CD4-positive, alpha-beta T cell (primary cell): ENCODE measurements at regions not wholly inside any gene's neighbourhood (a gene's known extent, or its start where the extent isn't known, plus 50 kb on each side); places are given as distances from the start of the nearest gene placed in this dataset.

Source experiments
- ATAC-seq: fragments of 200-7000 bp; cut with Tn5 transposase; one replicate; pipeline ENCODE4 v1.10.0; 2022; ENCODE audit warnings: mild to moderate bottlenecking; ENCODE audit not compliant: poor library complexity
- CTCF ChIA-PET: fragments of 350-600 bp; sonication (Branson Sonifier 250); formaldehyde crosslinking; loops from one replicate; lab custom pipeline; 2021; ENCODE audit warnings: antibody characterized with exemption, inconsistent platforms; lab: Charles Lee
- POLR2A ChIA-PET: fragments of 350-600 bp; sonication (Branson Sonifier 250); formaldehyde crosslinking; loops from one replicate; lab custom pipeline; 2021; ENCODE audit warnings: antibody characterized with exemption, inconsistent platforms; lab: Charles Lee
- DNase-seq, 14 experiments: peaks; one replicate each; pipeline ENCODE4 v3.0.0-alpha.2; 2013 to 2020; ENCODE audit warnings: mixed read lengths in 2 of 14
- H3K27ac ChIP-seq, 2 donors: one replicate each; pipeline versions ENCODE4 v1.5.1 to v1.7.0; 2013; ENCODE audit warnings: low read length in 2 of 2, low read depth in 1 of 2, mild to moderate bottlenecking in 1 of 2
- H3K27me3 ChIP-seq, 2 experiments: 1 replicate in 1 of 2; 2 replicates in 1 of 2; pipeline versions ENCODE4 v1.6.1 to v1.7.0; 2013; ENCODE audit warnings: low read length in 2 of 2, control low read depth in 1 of 2, mild to moderate bottlenecking in 1 of 2, moderate library complexity in 1 of 2; ENCODE audit not compliant: insufficient read depth in 2 of 2, control insufficient read depth in 1 of 2
- H3K36me3 ChIP-seq: one replicate; pipeline ENCODE4 v1.6.1; 2013; ENCODE audit warnings: low read length, control low read depth; ENCODE audit not compliant: insufficient read depth
- H3K4me1 ChIP-seq: one replicate; pipeline ENCODE4 v1.6.1; 2013; ENCODE audit warnings: low read length, control low read depth; ENCODE audit not compliant: insufficient read depth
- H3K4me3 ChIP-seq: one replicate; pipeline ENCODE4 v1.5.1; 2013; ENCODE audit warnings: mild to moderate bottlenecking, low read length, moderate library complexity
- H3K9me3 ChIP-seq, 2 experiments: 1 replicate in 1 of 2; 2 replicates in 1 of 2; pipeline versions ENCODE4 v1.6.1 to v1.7.0; 2013; ENCODE audit warnings: low read length in 2 of 2, mild to moderate bottlenecking in 2 of 2, control low read depth in 1 of 2, moderate library complexity in 1 of 2; ENCODE audit not compliant: control insufficient read depth in 1 of 2, insufficient read depth in 1 of 2
- H3K27ac Mint-ChIP-seq: one replicate; pipeline ENCODE4 v1.8.0; 2020; ENCODE audit warnings: mixed read lengths
- H3K27me3 Mint-ChIP-seq: one replicate; pipeline ENCODE4 v1.8.0; 2021; ENCODE audit warnings: mixed read lengths
- H3K36me3 Mint-ChIP-seq: one replicate; pipeline ENCODE4 v1.8.0; 2021; ENCODE audit warnings: low read depth, mixed read lengths
- H3K4me1 Mint-ChIP-seq: one replicate; pipeline ENCODE4 v1.8.0; 2021; ENCODE audit warnings: low read depth, mixed read lengths
- H3K4me3 Mint-ChIP-seq: one replicate; pipeline ENCODE4 v1.8.0; 2020; ENCODE audit warnings: mild to moderate bottlenecking, mixed read lengths
- H3K9me3 Mint-ChIP-seq: one replicate; pipeline ENCODE4 v1.8.0; 2020; ENCODE audit warnings: mixed read lengths
- CTCF ChIP-seq: fragments of 200-600 bp; IDR thresholded peaks from one replicate; pipeline ENCODE4 v1.8.0; 2022; ENCODE audit warnings: antibody characterized with exemption, mild to moderate bottlenecking
- intact Hi-C, 2 experiments: fragments of 100-400 bp; cut with DNase I in 1 of 2; cut with micrococcal nuclease in 1 of 2; formaldehyde crosslinking; loops; one replicate each; pipeline versions ENCODE4 v1.15.1 to v1.9.0; 2023 to 2025; cut with DNase I, micrococcal nuclease

- Mint-ChIP-seq H3K27ac (no peak overlapping the region), H3K4me1 (no peaks in the 10 kb centered on the region), H3K4me3 (no peak overlapping the region), H3K27me3 (no peaks in the 10 kb centered on the region), H3K9me3 (peaks cover 5% of the 10 kb centered on the region), H3K36me3 (no peaks in the 10 kb centered on the region)
- POLR2A ChIA-PET, result no interaction called here
- Histone ChIP-seq H3K36me3 (no peaks in the 10 kb centered on the region), H3K4me3 (no peak overlapping the region), H3K27me3 (no peaks in the 10 kb centered on the region), H3K4me1 (no peaks in the 10 kb centered on the region), H3K9me3 (no peaks in the 10 kb centered on the region), H3K27ac (no peak overlapping the region)
- DNase-seq (no peak), ATAC-seq (no peak)
- intact Hi-C loops, result no loop called here
- CTCF ChIA-PET, result no interaction called here
- no peak for TF ChIP-seq CTCF
Measured at GRCh38 chr13:89749888-89750287, 1597.6 kb upstream of the MIR17HG start.

- no peaks in the 10 kb centered on the region for H3K9me3 ChIP-seq
- DNase-seq, result no peak
- no peak for TF ChIP-seq CTCF
- H3K27me3 Mint-ChIP-seq, result no peaks in the 10 kb centered on the region
- H3K36me3 ChIP-seq, result no peaks in the 10 kb centered on the region
- no peaks in the 10 kb centered on the region for H3K4me1 ChIP-seq
- ChIA-PET POLR2A (no interaction called here), CTCF (no interaction called here)
- no peak for ATAC-seq
- H3K27ac Mint-ChIP-seq, result no peak overlapping the region
- intact Hi-C loops, result no loop called here
- H3K27me3 ChIP-seq, result no peaks in the 10 kb centered on the region
- no peak overlapping the region for H3K27ac ChIP-seq
- no peak overlapping the region for H3K4me3 ChIP-seq
- peaks cover 5% of the 10 kb centered on the region for H3K9me3 Mint-ChIP-seq
- no peaks in the 10 kb centered on the region for H3K36me3 Mint-ChIP-seq
- no peaks in the 10 kb centered on the region for H3K4me1 Mint-ChIP-seq
- no peak overlapping the region for H3K4me3 Mint-ChIP-seq
Measured at GRCh38 chr13:89750371-89750770, 1597.1 kb upstream of the MIR17HG start.

GRCh38 chr13:89751432-89751930 is 1596.0 kb upstream of the MIR17HG start:
- no peak for DNase-seq
- no peak overlapping the region for H3K4me3 Mint-ChIP-seq
- H3K36me3 Mint-ChIP-seq, result no peaks in the 10 kb centered on the region
- no peak for TF ChIP-seq CTCF
- intact Hi-C loops, result no loop called here
- H3K27ac Mint-ChIP-seq, result no peak overlapping the region
- no peak for ATAC-seq
- Histone ChIP-seq H3K4me3 (no peak overlapping the region), H3K27ac (no peak overlapping the region), H3K27me3 (no peaks in the 10 kb centered on the region), H3K4me1 (no peaks in the 10 kb centered on the region), H3K36me3 (no peaks in the 10 kb centered on the region), H3K9me3 (no peaks in the 10 kb centered on the region)
- ChIA-PET CTCF (interaction anchor here (1.1 kb wide), 1 partner anchor 25 kb away, joined by 4 read pairs; no protein-coding TSS in a partner anchor), POLR2A (no interaction called here)
- peaks cover 3% of the 10 kb centered on the region for H3K9me3 Mint-ChIP-seq
- no peaks in the 10 kb centered on the region for H3K27me3 Mint-ChIP-seq
- H3K4me1 Mint-ChIP-seq, result no peaks in the 10 kb centered on the region
